ENCODE measurements at regions not wholly inside any gene's neighbourhood (a gene's known extent, or its start where the extent isn't known, plus 50 kb on each side); places are given as distances from the start of the nearest gene placed in this dataset.
"Not testable (repeated sequence)": the region's sequence is repeated elsewhere in the genome, so short reads cannot be mapped to it uniquely, and the experiment has no call there.

DNA sequence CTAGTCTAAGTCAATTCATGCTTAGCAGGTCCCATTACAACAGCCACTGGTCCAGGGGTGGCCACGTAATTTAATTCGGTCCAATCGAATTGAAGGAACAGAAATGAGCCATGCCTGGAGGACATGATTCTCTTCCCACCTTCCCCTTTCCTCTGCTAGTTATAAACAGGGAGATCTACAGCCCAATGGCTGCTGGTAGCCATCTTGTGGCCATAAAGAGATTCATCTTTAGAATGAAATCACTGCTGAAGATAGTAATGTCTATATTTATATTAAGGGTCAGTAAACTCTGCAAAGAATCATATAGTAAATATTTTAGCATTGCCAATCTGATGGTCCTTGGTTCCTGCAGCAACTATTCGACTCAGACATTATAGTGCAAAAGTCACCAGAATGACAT lies 530.6 kb downstream of the TTLL7 start:
- in situ Hi-C loops (cut with MboI; ENCODE audit: low sequenced_read_pairs); H2BK120ac ChIP-seq (ENCODE audit: low read depth, low read length); H4K8ac ChIP-seq (ENCODE audit: low read depth in 2 of 2, low read length in 2 of 2); H3K14ac ChIP-seq (replicated peaks; ENCODE audit: low read depth, low read length); H2BK15ac ChIP-seq (ENCODE audit: low read depth, low read length); H3K27ac ChIP-seq (ENCODE audit: insufficient read depth, low read length); H3K4me1 ChIP-seq (ENCODE audit: control insufficient read depth, insufficient read depth, low read length); H4K5ac ChIP-seq (ENCODE audit: low read depth, low read length); H3K18ac ChIP-seq (ENCODE audit: low read depth, low read length); dilution Hi-C loops (cut with HindIII; ENCODE audit: low sequenced_read_pairs, unreplicated experiment); H2AK5ac ChIP-seq (ENCODE audit: low read depth, low read length); POLR2A ChIA-PET (ENCODE audit: unreplicated experiment); H2BK5ac ChIP-seq (ENCODE audit: low read depth, low read length, poor library complexity, severe bottlenecking); H3K9me3 ChIP-seq (ENCODE audit: control insufficient read depth, insufficient read depth, low read length); CTCF ChIA-PET; H3K9me1 ChIP-seq (ENCODE audit: insufficient read depth, low read length); H3K23ac ChIP-seq (ENCODE audit: low read depth, low read length); H3K79me1 ChIP-seq (ENCODE audit: low read depth in 1 of 2, low read length in 2 of 2); H4K20me1 ChIP-seq (ENCODE audit: insufficient read depth, low read length); H3K56ac ChIP-seq (ENCODE audit: extremely low read depth, insufficient read depth, low read length); H4K91ac ChIP-seq (ENCODE audit: insufficient read depth, low read depth, low read length); H3K4me2 ChIP-seq (ENCODE audit: low read depth, low read length); ATAC-seq (ENCODE audit: low read depth); H2AFZ ChIP-seq (replicated peaks; ENCODE audit: low read length, poor library complexity); H2AK9ac ChIP-seq (replicated peaks; ENCODE audit: low read depth, low read length, poor library complexity); H3K4me3 ChIP-seq (ENCODE audit: insufficient read depth, low read depth, low read length); H3K27me3 ChIP-seq (ENCODE audit: control insufficient read depth, insufficient read depth, low read length); H3K4ac ChIP-seq (ENCODE audit: low read depth, low read length); intact Hi-C loops (cut with micrococcal nuclease); H3K36me3 ChIP-seq (ENCODE audit: control insufficient read depth, insufficient read depth, low read length); H3K9ac ChIP-seq (ENCODE audit: low read depth, low read length); DNase-seq; BruUV-seq (replicated peaks); H2BK20ac ChIP-seq (ENCODE audit: low read depth, low read length): not testable (repeated sequence)
- WGBS, 2 experiments (ENCODE audit: extremely low coverage in 2 of 2, insufficient read length in 1 of 2): 60% methylated on average over 1 of the region's 4 CpGs; no CpG with 5 or more reads in 1 of the 2 experiments

DNA sequence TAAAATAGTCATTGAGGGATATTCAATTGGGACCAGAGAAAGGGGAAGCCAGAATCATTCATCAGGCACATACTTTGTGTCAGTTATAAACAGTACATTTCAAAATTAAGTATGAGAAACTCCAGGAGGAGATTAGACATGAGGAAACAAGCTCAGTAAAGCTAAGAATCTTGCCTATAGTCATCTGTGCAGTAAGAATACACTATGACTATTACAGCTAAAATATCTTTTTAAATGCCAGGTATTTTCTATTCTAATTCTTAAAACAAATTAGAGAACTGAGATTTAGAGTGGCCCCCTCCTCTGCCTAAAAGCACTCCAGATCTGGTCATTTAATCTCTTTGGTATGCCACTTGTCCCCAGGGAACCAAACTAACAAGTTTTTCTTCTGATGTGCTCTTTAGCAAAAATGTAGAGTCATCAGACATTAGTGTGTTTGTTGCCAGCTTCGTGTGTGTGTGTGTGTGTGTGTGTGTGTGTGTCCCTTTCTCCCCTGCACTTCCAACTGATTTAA lies 541.1 kb downstream of the TTLL7 start:
- in situ Hi-C loops (cut with MboI; ENCODE audit: low sequenced_read_pairs); intact Hi-C loops (cut with micrococcal nuclease); H2BK15ac ChIP-seq (ENCODE audit: low read depth, low read length); ATAC-seq (ENCODE audit: low read depth); H3K18ac ChIP-seq (ENCODE audit: low read depth, low read length); H3K4me3 ChIP-seq (ENCODE audit: insufficient read depth, low read depth, low read length); H3K36me3 ChIP-seq (ENCODE audit: control insufficient read depth, insufficient read depth, low read length); H3K4ac ChIP-seq (ENCODE audit: low read depth, low read length); H4K20me1 ChIP-seq (ENCODE audit: insufficient read depth, low read length); BruUV-seq (replicated peaks); H2AK5ac ChIP-seq (ENCODE audit: low read depth, low read length); H3K9me1 ChIP-seq (ENCODE audit: insufficient read depth, low read length); H3K14ac ChIP-seq (replicated peaks; ENCODE audit: low read depth, low read length); H2BK120ac ChIP-seq (ENCODE audit: low read depth, low read length); H3K23ac ChIP-seq (ENCODE audit: low read depth, low read length); H2BK20ac ChIP-seq (ENCODE audit: low read depth, low read length); H4K91ac ChIP-seq (ENCODE audit: insufficient read depth, low read depth, low read length); H2BK5ac ChIP-seq (ENCODE audit: low read depth, low read length, poor library complexity, severe bottlenecking); H3K9me3 ChIP-seq (ENCODE audit: control insufficient read depth, insufficient read depth, low read length); POLR2A ChIA-PET (ENCODE audit: unreplicated experiment); H3K4me1 ChIP-seq (ENCODE audit: control insufficient read depth, insufficient read depth, low read length); H3K9ac ChIP-seq (ENCODE audit: low read depth, low read length); H3K27ac ChIP-seq (ENCODE audit: insufficient read depth, low read length); dilution Hi-C loops (cut with HindIII; ENCODE audit: low sequenced_read_pairs, unreplicated experiment); H4K5ac ChIP-seq (ENCODE audit: low read depth, low read length); H2AK9ac ChIP-seq (replicated peaks; ENCODE audit: low read depth, low read length, poor library complexity); H3K79me1 ChIP-seq (ENCODE audit: low read depth in 1 of 2, low read length in 2 of 2); H3K27me3 ChIP-seq (ENCODE audit: control insufficient read depth, insufficient read depth, low read length); H3K56ac ChIP-seq (ENCODE audit: extremely low read depth, insufficient read depth, low read length); H3K4me2 ChIP-seq (ENCODE audit: low read depth, low read length); DNase-seq; H2AFZ ChIP-seq (replicated peaks; ENCODE audit: low read length, poor library complexity); H4K8ac ChIP-seq (ENCODE audit: low read depth in 2 of 2, low read length in 2 of 2): not testable (repeated sequence)
- no CpG with 5 or more reads among the region's 1 CpG for WGBS, 2 experiments (ENCODE audit: extremely low coverage in 2 of 2, insufficient read length in 1 of 2)
- CTCF ChIA-PET: interaction anchor here (0.5 kb wide), 1 partner anchor 633 kb away, joined by 3 read pairs; no protein-coding TSS in a partner anchor
